ENCODE measurements at regions not wholly inside any gene's neighbourhood (a gene's known extent, or its start where the extent isn't known, plus 50 kb on each side); places are given as distances from the start of the nearest gene placed in this dataset.
A peak's percentile ranks its signal among the peaks of the same experiment; 100 is the strongest.

- DNase-seq (ENCODE audit: low read depth) (peak; percentile 65), FAIRE-seq (no peak)
- Histone ChIP-seq H3K4me3 (ENCODE audit: low read depth, low read length) (no peak overlapping the region), H3K36me3 (ENCODE audit: control insufficient read depth, insufficient read depth, low read length) (no peaks in the 10 kb centered on the region), H3K27me3 (ENCODE audit: control insufficient read depth, insufficient read depth, low read length) (peaks cover 4% of the 10 kb centered on the region)
- no peak for TF ChIP-seq CTCF (IDR thresholded peaks at IDR 0.05; ENCODE audit: insufficient read depth, low read length, severe bottlenecking)
Measured at GRCh38 chr6:170030821-170031471, 259.9 kb downstream of the DLL1 start.

- DNase-seq (ENCODE audit: low read depth): no peak
- TF ChIP-seq CTCF (IDR thresholded peaks at IDR 0.05; ENCODE audit: insufficient read depth, low read length, severe bottlenecking): no peak
- no peaks in the 10 kb centered on the region for H3K36me3 ChIP-seq (ENCODE audit: control insufficient read depth, insufficient read depth, low read length)
- peak; percentile 28 for FAIRE-seq
- peaks cover 4% of the 10 kb centered on the region for H3K27me3 ChIP-seq (ENCODE audit: control insufficient read depth, insufficient read depth, low read length)
- no peak overlapping the region for H3K4me3 ChIP-seq (ENCODE audit: low read depth, low read length)
Measured at GRCh38 chr6:170030284-170030815, 260.5 kb downstream of the DLL1 start.

- no peak overlapping the region for H3K4me3 ChIP-seq (ENCODE audit: low read depth, low read length)
- no peaks in the 10 kb centered on the region for H3K36me3 ChIP-seq (ENCODE audit: control insufficient read depth, insufficient read depth, low read length)
- DNase-seq (ENCODE audit: low read depth) (no peak), FAIRE-seq (no peak)
- TF ChIP-seq CTCF (IDR thresholded peaks at IDR 0.05; ENCODE audit: insufficient read depth, low read length, severe bottlenecking): no peak
- H3K27me3 ChIP-seq (ENCODE audit: control insufficient read depth, insufficient read depth, low read length): peaks cover 4% of the 10 kb centered on the region
Measured at GRCh38 chr6:170029416-170030283, 261.2 kb downstream of the DLL1 start.

GRCh38 chr6:170028629-170029345 lies 262.1 kb downstream of the DLL1 start:
- Histone ChIP-seq H3K36me3 (ENCODE audit: control insufficient read depth, insufficient read depth, low read length) (no peaks in the 10 kb centered on the region), H3K4me3 (ENCODE audit: low read depth, low read length) (no peak overlapping the region), H3K27me3 (ENCODE audit: control insufficient read depth, insufficient read depth, low read length) (peaks cover 4% of the 10 kb centered on the region)
- DNase-seq (ENCODE audit: low read depth): no peak
- TF ChIP-seq CTCF (IDR thresholded peaks at IDR 0.05; ENCODE audit: insufficient read depth, low read length, severe bottlenecking): no peak
- peak; percentile 47 for FAIRE-seq

- FAIRE-seq (no peak), DNase-seq (ENCODE audit: low read depth) (no peak)
- H3K27me3 ChIP-seq (ENCODE audit: control insufficient read depth, insufficient read depth, low read length): peaks cover 2% of the 10 kb centered on the region
- H3K36me3 ChIP-seq (ENCODE audit: control insufficient read depth, insufficient read depth, low read length): no peaks in the 10 kb centered on the region
- no peak overlapping the region for H3K4me3 ChIP-seq (ENCODE audit: low read depth, low read length)
- no peak for TF ChIP-seq CTCF (IDR thresholded peaks at IDR 0.05; ENCODE audit: insufficient read depth, low read length, severe bottlenecking)
Measured at GRCh38 chr6:170027647-170028043, 263.2 kb downstream of the DLL1 start.
